ENCODE measurements at regions not wholly inside any gene's neighbourhood (a gene's known extent, or its start where the extent isn't known, plus 50 kb on each side); places are given as distances from the start of the nearest gene placed in this dataset.

DNA sequence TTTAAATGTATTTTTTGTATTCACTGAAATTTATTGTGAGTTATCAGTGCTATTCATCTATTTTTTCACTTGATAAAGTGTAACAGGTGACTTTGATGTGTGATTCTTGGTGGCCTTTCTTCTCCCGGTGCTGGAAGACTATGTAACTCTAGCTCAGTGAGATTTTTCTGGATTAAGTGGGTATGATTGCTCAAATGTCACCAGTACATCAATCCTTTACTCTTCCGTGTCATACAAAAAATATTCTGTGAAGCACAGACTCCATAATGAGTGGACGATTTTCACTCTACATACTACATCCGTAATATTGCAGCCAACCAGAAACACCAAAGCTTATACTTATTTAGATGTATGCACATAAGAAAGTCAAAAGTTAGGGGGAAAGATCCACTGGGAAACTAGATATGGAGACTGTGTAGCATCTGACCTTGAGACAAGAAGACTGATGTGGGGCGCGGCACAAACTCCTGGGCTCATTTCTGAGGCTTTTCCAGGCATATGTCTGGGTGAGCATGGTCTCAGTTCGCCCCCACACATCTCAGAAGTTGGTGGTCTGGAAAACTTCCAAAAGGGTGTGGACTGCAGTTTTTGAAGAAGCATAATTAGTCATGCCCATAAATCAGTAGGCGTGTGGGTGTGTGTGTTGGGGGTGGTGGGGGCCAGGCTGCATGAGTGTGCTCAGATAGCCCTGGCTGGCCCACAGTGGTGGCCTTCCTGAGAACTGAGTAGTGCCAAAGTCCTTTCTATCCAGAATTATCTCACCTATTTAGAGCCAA, 53.9 kb upstream of the TENM3 start:
- no peak for TF ChIP-seq ZNF274 (IDR thresholded peaks at IDR 0.05; ENCODE audit: low read depth, low read length)
- TF ChIP-seq, protein P1, sequence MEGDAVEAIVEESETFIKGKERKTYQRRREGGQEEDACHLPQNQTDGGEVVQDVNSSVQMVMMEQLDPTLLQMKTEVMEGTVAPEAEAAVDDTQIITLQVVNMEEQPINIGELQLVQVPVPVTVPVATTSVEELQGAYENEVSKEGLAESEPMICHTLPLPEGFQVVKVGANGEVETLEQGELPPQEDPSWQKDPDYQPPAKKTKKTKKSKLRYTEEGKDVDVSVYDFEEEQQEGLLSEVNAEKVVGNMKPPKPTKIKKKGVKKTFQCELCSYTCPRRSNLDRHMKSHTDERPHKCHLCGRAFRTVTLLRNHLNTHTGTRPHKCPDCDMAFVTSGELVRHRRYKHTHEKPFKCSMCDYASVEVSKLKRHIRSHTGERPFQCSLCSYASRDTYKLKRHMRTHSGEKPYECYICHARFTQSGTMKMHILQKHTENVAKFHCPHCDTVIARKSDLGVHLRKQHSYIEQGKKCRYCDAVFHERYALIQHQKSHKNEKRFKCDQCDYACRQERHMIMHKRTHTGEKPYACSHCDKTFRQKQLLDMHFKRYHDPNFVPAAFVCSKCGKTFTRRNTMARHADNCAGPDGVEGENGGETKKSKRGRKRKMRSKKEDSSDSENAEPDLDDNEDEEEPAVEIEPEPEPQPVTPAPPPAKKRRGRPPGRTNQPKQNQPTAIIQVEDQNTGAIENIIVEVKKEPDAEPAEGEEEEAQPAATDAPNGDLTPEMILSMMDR (IDR thresholded peaks at IDR 0.05 in 2 of 3, conservative IDR thresholded peaks at IDR 0.05 in 1 of 3; ENCODE audit: borderline replicate concordance in 1 of 3, insufficient read depth in 1 of 3, low read depth in 2 of 3, low read length in 2 of 3), result no peak
- no peak for TF ChIP-seq POLR2A (IDR thresholded peaks at IDR 0.05; ENCODE audit: borderline replicate concordance, extremely low read depth, insufficient read depth, insufficient read length)
- no peak for TF ChIP-seq EZH2 (IDR thresholded peaks at IDR 0.05)
- no peak for TF ChIP-seq EZH2phosphoT487 (IDR thresholded peaks at IDR 0.05; ENCODE audit: borderline replicate concordance)
- TF ChIP-seq POLR2AphosphoS5 (IDR thresholded peaks at IDR 0.05; ENCODE audit: low read depth, low read length), result no peak
- no peak for TF ChIP-seq JUND (IDR thresholded peaks at IDR 0.05)
- TF ChIP-seq ELF1 (IDR thresholded peaks at IDR 0.05; ENCODE audit: borderline replicate concordance, low read depth), result no peak
- TF ChIP-seq FOSL1 (IDR thresholded peaks at IDR 0.05; ENCODE audit: low read depth), result no peak
- TF ChIP-seq SP1 (IDR thresholded peaks at IDR 0.05; ENCODE audit: low read depth), result no peak
- no peak for TF ChIP-seq CEBPB (IDR thresholded peaks at IDR 0.05; ENCODE audit: low read depth)
- TF ChIP-seq, protein P2, sequence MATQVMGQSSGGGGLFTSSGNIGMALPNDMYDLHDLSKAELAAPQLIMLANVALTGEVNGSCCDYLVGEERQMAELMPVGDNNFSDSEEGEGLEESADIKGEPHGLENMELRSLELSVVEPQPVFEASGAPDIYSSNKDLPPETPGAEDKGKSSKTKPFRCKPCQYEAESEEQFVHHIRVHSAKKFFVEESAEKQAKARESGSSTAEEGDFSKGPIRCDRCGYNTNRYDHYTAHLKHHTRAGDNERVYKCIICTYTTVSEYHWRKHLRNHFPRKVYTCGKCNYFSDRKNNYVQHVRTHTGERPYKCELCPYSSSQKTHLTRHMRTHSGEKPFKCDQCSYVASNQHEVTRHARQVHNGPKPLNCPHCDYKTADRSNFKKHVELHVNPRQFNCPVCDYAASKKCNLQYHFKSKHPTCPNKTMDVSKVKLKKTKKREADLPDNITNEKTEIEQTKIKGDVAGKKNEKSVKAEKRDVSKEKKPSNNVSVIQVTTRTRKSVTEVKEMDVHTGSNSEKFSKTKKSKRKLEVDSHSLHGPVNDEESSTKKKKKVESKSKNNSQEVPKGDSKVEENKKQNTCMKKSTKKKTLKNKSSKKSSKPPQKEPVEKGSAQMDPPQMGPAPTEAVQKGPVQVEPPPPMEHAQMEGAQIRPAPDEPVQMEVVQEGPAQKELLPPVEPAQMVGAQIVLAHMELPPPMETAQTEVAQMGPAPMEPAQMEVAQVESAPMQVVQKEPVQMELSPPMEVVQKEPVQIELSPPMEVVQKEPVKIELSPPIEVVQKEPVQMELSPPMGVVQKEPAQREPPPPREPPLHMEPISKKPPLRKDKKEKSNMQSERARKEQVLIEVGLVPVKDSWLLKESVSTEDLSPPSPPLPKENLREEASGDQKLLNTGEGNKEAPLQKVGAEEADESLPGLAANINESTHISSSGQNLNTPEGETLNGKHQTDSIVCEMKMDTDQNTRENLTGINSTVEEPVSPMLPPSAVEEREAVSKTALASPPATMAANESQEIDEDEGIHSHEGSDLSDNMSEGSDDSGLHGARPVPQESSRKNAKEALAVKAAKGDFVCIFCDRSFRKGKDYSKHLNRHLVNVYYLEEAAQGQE (IDR thresholded peaks at IDR 0.05; ENCODE audit: low read depth), result no peak

All from HCT116 (cell line).